ENCODE measurements at regions not wholly inside any gene's neighbourhood (a gene's known extent, or its start where the extent isn't known, plus 50 kb on each side); places are given as distances from the start of the nearest gene placed in this dataset.

DNA sequence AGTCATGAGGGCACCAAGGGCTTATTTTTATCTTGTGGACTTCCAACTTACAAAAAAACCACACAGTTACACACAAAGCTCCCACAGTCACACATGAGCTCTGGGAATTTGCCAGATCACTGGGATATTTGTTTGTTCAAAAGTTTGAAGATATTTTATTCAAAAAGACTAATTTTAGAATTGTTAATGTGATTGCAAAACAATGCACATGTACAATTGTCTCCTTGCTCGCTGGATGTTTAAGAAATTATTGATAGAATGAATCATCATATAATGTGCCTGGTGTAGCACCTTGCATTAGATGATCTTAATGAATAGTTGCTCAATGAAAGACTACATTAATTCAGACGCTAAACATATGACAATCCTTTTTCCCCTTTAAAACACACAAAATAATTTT is 570.3 kb downstream of the LMO4 start:
- DNase-seq (ENCODE audit: extremely low read depth, low read depth, low spot score) = no peak

DNA sequence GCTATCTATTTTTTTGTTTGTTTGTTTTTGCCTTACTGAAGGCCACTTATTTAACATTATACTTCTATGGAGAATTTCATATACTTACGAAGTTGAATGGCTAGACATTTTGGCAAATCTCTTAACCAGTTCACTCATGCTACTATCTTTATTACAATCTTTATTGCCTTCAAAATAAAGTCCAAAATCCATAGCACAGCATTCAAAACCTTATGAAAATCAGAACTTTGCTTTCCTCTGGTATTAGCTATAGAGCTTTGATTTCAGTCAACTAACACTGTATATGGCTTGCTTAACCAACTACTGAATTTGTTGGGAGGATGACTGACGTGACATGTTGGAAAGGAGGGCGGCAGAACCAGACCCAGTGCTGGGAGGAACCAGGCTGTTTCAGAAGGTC is 571.1 kb downstream of the LMO4 start:
- no peak for DNase-seq (ENCODE audit: extremely low read depth, low read depth, low spot score)

DNA sequence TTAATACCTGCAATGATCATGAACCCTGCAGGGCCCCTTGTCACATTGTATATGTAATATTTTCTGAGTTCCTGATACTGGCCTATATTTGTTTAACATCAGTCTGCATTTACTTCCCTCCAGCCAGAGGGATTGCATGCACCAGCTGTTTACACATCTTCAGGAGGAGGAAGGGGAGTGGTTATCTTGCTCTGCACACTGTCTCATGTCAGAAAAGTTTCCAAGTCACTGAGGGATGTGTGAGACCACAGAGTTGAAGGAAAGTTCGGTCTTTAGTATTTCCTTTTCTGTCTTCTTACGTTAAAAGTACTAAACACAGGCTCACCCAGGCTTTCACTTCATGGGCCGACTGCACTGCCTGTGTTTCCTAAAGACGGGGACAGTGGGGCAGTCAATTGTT is 574.1 kb downstream of the LMO4 start:
- no peak for DNase-seq (ENCODE audit: extremely low read depth, low read depth, low spot score)

DNA sequence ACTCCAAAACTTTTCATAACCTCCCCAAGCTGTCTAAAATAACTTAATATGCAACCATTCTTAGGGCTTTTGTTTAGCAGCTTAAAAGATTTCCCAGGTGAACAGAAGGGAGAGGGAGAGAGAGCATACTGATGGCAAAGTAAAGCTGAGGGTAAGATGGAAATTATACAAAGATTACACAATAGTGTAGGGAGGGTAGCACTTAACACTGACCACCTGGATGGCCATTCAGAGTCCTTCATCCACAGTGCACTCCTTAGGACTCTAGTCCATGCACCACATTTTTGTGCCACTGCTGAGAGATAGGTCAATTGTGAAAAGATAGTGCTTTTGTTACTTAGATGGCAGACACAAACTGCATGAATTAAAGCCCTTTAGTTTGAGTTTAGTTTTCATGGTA is 574.6 kb downstream of the LMO4 start:
- DNase-seq (ENCODE audit: extremely low read depth, low read depth, low spot score) = no peak

DNA sequence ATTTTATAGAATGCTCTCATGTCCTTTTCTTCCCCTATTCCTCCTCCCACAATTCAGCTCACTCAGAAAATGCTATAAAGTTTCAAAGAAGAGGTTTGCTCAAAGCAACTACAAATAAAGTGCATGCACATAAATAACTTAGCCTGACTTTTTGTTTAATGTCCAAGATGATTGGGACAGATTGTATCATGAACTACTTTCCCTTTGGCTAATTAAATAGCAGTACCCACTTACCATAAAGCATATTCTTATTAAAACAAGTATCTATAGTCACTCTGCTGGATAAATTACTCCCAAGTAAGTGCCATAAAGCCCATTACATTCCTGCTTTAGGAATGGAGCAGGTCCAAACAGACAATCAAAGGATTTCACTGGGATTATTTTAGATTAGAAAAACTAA is 576.0 kb downstream of the LMO4 start:
- no peak for DNase-seq (ENCODE audit: extremely low read depth, low read depth, low spot score)

DNA sequence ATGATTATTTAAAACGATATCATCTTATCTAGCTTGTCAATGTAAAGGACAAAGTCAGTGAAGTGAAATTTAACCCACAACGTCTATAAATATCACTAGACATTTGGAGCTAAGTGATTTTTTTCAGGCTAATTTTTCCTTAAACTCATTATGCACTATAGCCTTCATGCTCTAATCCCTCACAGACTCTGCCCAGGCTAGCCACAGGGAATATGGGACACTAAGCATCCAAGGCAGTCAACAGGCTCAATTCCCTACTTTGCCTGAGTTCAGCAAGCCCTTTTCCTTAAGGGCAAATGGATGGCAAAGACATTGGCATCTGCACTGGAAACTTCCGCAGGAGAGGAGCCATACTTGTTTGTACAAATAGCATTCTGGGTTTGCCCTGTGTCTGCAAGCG is 577.0 kb downstream of the LMO4 start:
- no peak for DNase-seq (ENCODE audit: extremely low read depth, low read depth, low spot score)

DNA sequence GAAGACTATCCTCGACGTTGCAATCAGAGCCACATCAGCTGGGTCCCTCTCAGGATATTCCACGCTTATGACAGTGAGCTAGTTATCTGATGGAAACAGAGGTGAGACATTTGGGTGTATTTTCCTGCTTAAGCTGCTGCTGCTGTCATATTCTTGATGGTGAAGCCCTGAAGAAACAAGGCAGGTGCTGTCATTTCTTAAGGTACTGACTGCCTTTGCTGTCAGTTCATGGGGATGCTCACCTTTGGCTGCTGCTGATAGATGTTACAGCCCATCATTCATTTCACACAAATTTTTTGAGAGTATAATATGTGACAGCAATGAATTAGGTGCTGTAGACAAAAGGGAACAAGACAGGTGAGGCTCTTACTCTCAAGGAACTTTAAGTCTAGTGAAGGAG is 577.4 kb downstream of the LMO4 start:
- no peak for DNase-seq (ENCODE audit: extremely low read depth, low read depth, low spot score)

DNA sequence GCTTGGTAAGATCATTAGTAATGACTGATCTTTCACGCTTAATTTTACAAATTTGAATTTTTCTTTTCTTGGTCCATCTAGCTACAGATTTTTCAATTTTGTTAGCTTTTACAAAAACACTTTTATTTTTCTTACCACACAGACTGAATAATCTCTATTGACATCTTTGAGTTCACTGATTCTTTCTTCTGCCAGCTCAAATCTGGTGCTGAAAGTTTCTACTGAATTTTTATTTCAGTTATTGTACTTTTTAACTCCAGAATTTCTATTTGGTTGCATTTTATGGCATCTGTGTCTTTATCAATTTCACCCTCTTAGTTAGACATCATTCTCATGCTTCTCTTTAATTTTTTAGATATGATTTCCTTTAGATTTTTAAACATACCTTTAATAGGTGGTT is 584.7 kb downstream of the LMO4 start:
- DNase-seq (ENCODE audit: extremely low read depth, low read depth, low spot score) = no peak

DNA sequence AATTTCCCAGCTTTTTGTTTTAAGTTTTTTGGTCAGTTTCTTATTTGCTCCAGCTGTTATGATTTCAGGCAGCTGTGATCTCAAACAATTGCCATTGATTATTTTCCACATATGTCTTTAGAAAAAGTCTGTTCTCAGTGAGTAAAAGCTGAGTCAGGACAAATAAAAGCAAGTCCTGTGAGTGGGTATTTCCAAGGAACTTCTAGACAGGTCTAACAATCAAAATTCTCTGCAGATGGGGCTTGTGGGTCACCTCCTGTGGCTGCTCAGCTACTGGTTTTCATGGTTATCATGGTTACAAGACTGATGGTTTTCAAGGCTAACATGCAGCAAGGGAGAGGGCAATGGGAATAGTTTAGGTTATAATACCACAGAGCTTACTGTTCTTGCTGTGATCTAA is 585.7 kb downstream of the LMO4 start:
- DNase-seq (ENCODE audit: extremely low read depth, low read depth, low spot score) = no peak

DNA sequence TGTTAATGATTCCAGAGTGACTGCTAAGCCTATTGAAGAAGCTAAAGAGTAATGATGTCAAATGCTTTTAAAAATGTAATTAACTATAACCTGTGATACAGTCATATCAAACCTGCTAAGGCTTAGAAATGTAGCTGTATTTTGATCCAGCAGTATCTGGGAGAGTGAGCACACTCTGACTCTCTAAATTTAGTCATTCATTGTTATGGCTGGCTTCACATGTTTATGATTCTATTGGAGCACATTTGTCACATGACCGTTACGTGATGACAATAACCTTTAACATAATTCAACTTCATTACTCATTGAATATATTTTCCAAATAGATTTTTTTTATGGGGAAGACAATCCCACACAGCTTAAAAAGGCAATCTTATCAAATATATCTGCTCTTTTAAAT is 587.1 kb downstream of the LMO4 start:
- no peak for DNase-seq (ENCODE audit: extremely low read depth, low read depth, low spot score)

DNA sequence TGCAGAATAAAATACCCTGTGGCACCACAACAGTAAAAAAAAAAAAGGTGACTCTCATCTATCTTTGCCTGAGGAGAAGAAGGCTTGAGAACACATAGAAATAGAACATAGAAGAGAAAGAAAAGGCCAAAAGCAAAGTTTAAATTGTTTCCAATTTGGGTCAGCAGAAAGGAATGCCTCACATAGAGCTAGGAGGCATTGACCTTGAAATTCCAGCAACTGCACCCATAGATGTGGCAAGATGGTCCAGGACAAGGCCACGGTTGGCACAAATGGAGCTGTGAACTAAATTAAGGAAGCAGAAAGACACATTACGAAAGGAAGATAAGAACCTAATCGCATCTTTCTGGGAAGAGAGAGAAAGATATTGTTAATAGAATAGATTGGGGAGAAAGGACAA is 588.3 kb downstream of the LMO4 start:
- DNase-seq (ENCODE audit: extremely low read depth, low read depth, low spot score) = no peak

DNA sequence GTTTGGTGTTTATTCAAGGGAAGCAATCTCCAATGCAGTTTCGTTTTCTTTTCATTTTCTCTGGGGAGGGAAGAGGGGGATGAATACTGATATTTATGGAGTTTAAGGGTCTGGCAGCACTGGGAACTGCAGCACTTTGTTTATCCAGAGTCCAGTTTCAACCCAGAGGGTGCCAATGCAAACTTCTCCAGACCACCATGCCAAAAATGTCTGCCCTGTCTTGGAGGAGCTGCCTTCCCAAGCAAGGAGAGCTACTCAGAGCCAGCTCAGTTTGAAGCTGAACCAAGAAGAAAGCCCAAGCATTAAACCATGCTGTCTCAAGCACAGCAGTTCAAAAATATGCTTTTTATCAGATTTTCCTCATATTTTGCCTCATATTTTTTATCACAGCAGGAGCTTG is 589.7 kb downstream of the LMO4 start:
- no peak for DNase-seq (ENCODE audit: extremely low read depth, low read depth, low spot score)

DNA sequence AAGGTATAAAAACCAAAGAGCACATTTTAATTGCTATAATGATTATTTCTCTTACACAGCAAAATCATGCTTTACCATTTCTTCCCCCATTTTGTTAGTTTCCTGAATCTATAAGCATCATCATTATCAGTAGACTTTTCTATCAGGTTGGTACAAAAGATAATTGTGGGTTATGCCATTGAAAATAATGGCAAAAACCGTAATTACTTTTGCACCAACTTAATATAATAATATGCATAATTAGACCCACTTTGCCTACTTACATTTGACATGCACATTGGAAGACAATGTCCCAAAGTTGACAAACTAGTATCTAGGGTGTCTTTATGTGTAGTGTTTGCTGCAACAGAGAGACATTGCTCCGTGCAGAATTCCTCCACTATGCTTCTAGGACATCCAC is 594.2 kb downstream of the LMO4 start:
- no peak for DNase-seq (ENCODE audit: extremely low read depth, low read depth, low spot score)

DNA sequence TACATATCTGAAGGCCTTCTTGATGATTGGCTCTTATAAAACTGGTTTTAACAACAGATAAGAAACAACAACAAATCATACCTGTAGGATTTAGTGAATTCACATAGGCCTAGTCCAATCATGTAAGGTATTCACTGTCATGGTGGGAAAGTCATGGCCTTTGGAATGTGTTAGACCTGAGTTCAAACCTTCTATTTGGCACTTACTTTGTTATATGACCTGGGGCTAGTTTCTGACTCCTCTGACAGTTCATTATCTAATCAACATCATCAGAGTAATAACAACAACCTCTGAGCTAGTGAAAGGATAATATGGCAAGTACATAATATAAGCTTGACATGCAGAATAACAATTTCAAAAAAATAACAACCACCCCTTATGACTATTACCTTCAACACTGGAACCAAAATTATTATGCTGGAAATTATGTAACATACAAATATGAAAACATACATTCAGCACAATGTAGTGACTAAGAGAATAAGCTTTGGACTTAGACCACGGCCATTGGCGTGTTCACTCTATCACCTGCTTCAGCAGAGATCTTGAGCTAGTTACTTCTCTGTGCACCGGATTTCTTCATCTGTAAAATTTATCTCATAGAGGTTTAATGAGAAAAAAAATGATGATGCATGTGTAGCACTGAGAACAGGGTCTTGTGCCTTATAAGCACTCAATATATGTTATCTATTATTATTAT is 597.6 kb downstream of the LMO4 start:
- no peak for DNase-seq (ENCODE audit: extremely low read depth, low read depth, low spot score)

DNA sequence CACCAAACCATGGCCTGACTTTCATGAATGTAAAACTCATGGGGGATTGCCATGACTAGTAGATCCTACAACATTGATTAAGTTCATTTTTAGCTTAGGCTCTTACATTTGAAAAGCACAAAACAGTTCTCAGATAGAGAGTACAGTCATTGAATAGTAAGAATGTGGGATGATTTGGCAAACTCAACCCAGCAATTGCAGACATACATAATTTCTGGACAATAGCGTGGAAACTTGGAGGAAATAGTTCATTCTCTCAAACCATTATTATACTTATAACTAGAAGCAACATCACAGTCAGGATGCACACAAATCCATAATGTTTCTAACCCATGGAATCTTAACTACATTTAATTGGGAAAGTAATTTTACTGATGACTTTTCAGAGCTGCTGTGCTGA is 598.2 kb downstream of the LMO4 start:
- DNase-seq (ENCODE audit: extremely low read depth, low read depth, low spot score) = no peak

DNA sequence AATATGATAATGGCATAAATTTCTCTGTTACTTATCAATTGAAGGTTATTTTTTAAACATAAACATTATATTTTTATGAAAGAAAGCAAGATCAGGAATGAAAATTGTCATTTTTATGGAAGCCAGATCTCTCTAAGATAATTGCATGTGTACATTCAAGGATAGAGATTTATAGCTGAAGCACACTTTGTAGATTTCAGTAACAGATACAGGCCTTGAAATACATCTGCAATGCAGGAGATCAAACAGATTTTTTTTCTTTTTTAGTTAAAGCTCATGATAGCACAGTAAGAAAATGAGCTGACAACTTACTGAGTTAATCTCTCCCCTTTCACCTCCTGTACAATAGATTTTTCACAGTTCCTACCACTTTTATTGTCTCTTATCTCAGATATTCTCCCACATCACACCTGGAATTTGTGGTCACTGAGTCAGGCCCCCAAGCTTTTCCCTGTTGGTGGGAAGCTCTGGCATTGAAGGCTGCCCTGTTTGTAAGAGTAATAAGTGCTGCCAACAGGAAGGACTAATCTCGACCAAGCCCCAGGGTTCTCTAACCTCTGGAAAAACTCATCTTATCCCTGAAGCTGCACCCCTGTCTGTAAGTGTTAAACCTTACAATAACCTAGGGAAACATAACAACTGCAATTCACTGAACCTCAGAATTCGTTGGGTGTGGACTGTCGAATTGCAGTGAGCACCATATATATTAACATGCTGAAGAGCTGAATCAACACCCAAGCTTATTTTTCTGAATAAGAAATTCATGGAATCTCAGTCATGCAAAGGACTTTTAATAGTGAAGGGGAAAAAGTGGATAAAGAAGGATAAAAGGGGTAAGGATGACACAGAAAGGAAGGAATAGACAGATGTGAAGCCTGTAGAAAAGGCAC is 599.0 kb downstream of the LMO4 start:
- no peak for DNase-seq (ENCODE audit: extremely low read depth, low read depth, low spot score)

DNA sequence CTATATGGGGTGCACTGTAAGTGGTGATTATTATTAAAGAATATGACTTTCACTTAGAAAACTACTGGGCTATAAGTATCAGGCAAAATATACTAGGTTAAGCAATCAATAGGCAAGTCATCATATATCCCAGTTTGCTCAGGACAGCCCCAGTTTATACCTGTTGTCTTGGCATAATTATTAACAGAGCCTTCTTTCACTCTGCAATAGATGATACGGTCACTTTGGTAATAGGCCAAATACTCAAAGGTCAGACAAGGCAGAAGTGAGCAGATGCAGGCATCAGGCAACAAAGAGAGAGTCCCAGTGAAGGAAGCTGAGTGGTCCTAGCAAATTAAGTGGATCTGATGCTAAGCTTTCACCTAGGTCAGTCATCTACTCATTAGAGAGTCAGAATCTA is 599.9 kb downstream of the LMO4 start:
- no peak for DNase-seq (ENCODE audit: extremely low read depth, low read depth, low spot score)

DNA sequence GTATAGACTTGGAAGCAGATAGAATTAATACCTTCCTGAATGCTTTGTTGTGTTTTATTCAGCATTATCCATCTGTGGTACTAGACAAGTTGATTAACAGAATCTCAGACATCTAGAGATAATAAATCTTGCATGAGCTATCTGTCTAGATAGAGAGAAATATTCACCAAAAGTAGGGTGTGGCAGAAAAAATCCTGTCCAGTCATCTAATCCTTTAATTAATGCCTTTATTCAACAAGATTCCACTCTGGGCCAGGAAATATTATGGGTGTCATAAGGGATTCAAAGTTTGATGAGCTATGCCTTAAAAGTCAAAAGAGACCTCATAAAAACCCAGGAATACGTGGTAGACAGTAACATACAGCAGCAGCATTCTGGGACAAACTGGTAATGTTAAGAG is 601.2 kb downstream of the LMO4 start:
- no peak for DNase-seq (ENCODE audit: extremely low read depth, low read depth, low spot score)

DNA sequence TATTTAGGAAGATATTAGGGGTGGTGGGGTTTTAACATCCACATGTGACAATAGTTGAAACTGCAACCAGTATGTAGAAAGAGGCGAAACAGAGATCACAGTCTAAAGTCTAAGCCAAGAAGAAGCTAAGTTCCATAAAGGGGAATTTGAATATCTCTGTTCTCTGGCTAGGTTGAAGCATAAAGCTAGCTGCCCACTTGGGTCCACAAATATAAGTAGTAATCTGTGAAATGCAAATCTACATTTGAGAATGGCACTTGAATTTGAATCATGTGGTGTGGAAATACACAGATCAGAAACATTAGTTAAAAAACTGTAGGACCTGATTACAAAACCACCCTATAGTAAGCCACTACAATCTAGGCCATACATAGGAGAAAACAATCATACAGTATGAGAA is 602.1 kb downstream of the LMO4 start:
- no peak for DNase-seq (ENCODE audit: extremely low read depth, low read depth, low spot score)

DNA sequence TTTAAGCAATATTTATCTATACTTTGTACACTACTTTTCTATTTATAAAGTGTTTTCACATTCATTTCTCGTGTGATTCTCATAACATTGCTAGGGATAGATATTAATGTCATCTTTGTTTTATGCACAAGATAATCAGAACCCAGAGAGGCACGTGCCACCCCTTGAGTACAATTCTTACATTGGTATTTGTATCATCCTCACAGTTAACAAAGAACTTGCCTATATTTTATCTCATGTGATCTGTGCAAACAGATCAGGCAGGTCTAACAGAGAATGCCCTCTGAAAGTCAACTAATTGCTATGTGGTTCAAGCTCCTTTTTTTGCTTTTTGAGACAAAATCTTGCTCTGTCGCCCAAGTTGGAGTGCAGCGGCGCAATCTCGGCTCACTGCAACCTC is 604.5 kb downstream of the LMO4 start:
- DNase-seq (ENCODE audit: extremely low read depth, low read depth, low spot score) = no peak

DNA sequence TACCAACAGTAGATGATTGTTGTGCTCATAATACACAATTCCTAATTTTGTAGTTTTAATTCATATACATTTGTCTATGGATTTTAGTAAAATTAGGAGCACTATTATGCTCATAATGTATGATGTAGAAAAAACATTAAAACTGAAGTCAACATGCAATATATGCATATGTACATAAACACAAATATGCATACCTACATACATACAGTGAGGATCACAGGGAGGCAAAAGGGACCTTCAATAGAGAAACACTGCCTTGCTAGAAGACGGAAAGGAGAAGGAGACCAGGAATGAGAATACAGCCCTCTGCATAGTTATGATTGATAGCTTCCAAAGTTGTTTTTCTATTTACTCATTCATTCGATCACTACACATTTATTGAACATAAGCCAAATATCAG is 606.5 kb downstream of the LMO4 start:
- DNase-seq (ENCODE audit: extremely low read depth, low read depth, low spot score) = no peak

DNA sequence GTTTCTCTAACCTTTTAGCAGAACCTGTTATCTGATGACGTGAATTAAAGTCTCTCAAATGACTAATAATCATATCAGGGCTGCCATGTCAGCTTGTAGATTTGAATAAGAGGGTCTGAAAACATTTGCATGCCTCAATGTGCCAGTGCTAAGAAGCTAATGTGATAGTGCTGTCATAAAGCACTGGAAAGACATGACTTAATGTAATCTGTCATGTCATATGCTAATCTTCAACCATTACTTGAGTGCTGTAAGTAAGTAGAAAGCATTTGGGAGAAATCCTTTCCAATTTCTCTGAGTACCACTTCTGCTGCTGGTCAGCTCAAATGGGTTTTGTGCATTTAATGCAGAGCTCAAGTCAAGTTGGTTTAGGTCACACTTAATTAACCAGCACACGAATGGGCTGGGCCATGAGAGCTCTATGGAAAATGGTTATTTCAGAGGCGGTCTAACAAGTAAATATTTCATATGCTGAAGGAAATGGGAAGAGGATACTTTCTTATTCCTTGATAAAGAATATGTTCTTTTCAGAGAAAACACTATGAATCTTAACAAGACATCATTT is 609.2 kb downstream of the LMO4 start:
- DNase-seq (ENCODE audit: extremely low read depth, low read depth, low spot score) = no peak
